Chondrocyte (in vitro differentiated cells): ENCODE measurements at regions not wholly inside any gene's neighbourhood (a gene's known extent, or its start where the extent isn't known, plus 50 kb on each side); places are given as distances from the start of the nearest gene placed in this dataset.
"Not testable (repeated sequence)": the region's sequence is repeated elsewhere in the genome, so short reads cannot be mapped to it uniquely, and the experiment has no call there.

ENCODE experiments used
- DNase-seq: peaks from one replicate; pipeline ENCODE4 v3.0.0; 2021; ENCODE audit warnings: mixed read lengths, low spot score
- H3K27ac Mint-ChIP-seq: one replicate; pipeline ENCODE4 v1.8.0; 2021; ENCODE audit warnings: mild to moderate bottlenecking, moderate library complexity, mixed read lengths; ENCODE audit not compliant: unreplicated experiment
- H3K27me3 Mint-ChIP-seq: 2 replicates; pipeline ENCODE4 v1.8.0; 2021; ENCODE audit warnings: low read depth, mixed read lengths
- H3K36me3 Mint-ChIP-seq: 2 replicates; pipeline ENCODE4 v1.8.0; 2021; ENCODE audit warnings: low read depth, mixed read lengths
- H3K4me1 Mint-ChIP-seq: 2 replicates; pipeline ENCODE4 v1.8.0; 2021; ENCODE audit warnings: low read depth, mild to moderate bottlenecking, mixed read lengths
- H3K4me3 Mint-ChIP-seq: one replicate; pipeline ENCODE4 v1.8.0; 2021; ENCODE audit warnings: mild to moderate bottlenecking, moderate library complexity, mixed read lengths; ENCODE audit not compliant: unreplicated experiment
- H3K9me3 Mint-ChIP-seq: 2 replicates; pipeline ENCODE4 v1.8.0; 2021; ENCODE audit warnings: low read depth, mixed read lengths
- CTCF ChIP-seq: fragments of 200-600 bp; sonication (generic); IDR thresholded peaks from 2 replicates; pipeline ENCODE4 v1.5.0; 2021; ENCODE audit warnings: antibody characterized with exemption, mild to moderate bottlenecking, moderate library complexity

- Mint-ChIP-seq H3K4me1 (no peaks in the 10 kb centered on the region), H3K27ac (no peak overlapping the region), H3K9me3 (peaks cover 6% of the 10 kb centered on the region), H3K4me3 (no peak overlapping the region), H3K36me3 (no peaks in the 10 kb centered on the region), H3K27me3 (peaks cover 2% of the 10 kb centered on the region)
- TF ChIP-seq CTCF, result no peak
- DNase-seq, result no peak
Observed at GRCh38 chr3:165658027-165658426, 179.2 kb downstream of the BCHE start.

DNA sequence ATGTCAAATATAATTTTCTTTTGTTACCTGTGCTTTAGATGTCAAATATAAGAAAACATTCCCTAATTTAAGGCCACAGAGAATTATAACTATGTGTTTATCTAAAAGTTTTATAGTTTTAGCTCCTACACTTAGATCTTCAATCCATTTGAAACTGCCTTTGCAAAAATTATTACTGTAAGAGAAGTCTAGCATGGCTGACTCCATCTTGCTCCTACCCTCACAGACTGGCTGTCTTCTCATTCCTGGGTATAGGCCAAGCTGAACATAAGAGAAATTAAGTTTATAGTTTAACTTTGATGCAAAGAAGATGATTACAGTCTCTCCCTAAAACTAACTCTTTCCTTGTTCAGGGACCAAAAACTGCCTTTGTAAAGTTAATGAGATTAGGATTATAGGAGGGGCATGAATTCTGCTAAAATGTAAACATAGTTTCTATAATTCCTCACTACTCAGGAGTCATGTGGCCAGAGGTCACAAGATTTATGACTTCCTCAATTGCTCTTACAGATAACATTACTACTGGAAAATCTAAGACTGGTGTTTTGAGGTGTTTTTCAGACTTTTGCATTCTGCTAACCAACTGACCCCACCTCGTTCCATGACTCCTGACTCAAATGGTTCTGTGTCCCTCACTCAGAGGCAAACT, 184.0 kb downstream of the BCHE start:
- Mint-ChIP-seq H3K4me3 (no peak overlapping the region), H3K27ac (no peak overlapping the region)

DNA sequence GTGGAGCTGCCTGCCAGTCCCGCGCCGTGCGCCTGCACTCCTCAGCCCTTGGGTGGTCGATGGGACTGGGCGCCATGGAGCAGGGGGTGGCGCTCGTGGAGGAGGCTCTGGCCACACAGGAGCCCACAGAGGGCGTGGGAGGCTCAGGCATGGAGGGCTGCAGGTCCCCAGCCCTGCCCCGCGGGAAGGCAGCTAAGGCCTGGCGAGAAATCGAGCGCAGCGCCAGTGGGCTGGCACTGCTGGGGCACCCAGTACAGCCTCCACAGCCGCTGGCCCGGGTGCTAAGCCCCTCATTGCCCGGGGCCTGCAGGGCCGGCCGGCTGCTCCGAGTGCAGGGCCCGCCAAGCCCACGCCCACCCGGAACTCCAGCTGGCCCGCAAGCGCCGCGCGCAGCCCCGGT, 187.9 kb downstream of the BCHE start:
- H3K9me3 Mint-ChIP-seq, H3K4me3 Mint-ChIP-seq, H3K27ac Mint-ChIP-seq, DNase-seq, H3K36me3 Mint-ChIP-seq, H3K27me3 Mint-ChIP-seq, H3K4me1 Mint-ChIP-seq: not testable (repeated sequence)

More for the DNA sequence above, 184.0 kb downstream of the BCHE start:
- Mint-ChIP-seq H3K36me3 (no peaks in the 10 kb centered on the region), H3K4me1 (no peaks in the 10 kb centered on the region), H3K9me3 (peaks cover 6% of the 10 kb centered on the region), H3K27me3 (no peaks in the 10 kb centered on the region)
- no peak for TF ChIP-seq CTCF
- no peak for DNase-seq

DNA sequence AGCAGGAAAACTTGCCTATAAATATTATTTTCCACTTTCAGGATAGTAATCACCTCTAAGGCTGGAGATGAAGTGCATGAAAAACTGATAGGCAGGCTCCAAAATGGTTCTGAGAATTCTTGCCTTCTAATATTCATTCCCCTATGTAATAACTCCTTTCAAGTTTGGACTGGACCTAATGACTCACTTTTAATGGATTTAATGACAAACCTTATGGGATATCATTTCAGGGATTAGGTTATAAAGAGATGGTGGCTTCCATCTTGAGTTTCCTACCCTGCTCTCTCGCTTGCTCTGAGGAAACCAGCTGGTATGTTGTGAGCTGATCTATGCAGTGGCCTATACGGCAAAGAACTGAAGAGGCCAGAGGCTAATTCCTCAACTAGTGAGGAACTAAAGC, 192.0 kb downstream of the BCHE start:
- H3K27ac Mint-ChIP-seq, result no peak overlapping the region
- no peak for DNase-seq
- no peak overlapping the region for H3K4me3 Mint-ChIP-seq
- peaks cover 8% of the 10 kb centered on the region for H3K9me3 Mint-ChIP-seq
- no peaks in the 10 kb centered on the region for H3K27me3 Mint-ChIP-seq
- no peaks in the 10 kb centered on the region for H3K36me3 Mint-ChIP-seq
- H3K4me1 Mint-ChIP-seq, result peaks cover 25% of the 10 kb centered on the region
- TF ChIP-seq CTCF, result no peak

DNA sequence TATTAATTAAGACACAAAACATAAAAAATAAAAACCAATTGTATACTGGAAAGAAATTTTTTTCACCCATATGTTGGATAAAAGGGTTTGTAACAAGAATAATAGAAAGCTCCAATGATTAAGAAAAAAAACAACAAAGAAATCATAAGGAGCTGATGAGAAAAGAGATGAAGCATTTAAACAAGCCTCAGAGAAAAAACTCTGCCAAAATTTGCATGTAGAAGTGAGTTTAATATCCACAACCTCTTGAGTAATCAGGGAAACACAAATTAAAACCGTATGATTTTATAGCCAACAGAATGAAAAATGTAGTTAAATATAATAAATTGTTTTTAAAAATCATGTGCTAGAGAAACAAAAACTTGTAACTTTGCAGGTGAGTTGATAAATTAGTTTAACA, 192.9 kb downstream of the BCHE start:
- peaks cover 8% of the 10 kb centered on the region for H3K9me3 Mint-ChIP-seq
- no peaks in the 10 kb centered on the region for H3K27me3 Mint-ChIP-seq
- no peak overlapping the region for H3K27ac Mint-ChIP-seq
- peaks cover 25% of the 10 kb centered on the region for H3K4me1 Mint-ChIP-seq
- no peaks in the 10 kb centered on the region for H3K36me3 Mint-ChIP-seq
- TF ChIP-seq CTCF, result no peak
- DNase-seq, result no peak
- no peak overlapping the region for H3K4me3 Mint-ChIP-seq

GRCh38 chr3:165643425-165643824, 193.8 kb downstream of the BCHE start:
- H3K27ac Mint-ChIP-seq, result peak overlapping the region; percentile 96
- no peak overlapping the region for H3K4me3 Mint-ChIP-seq
- H3K27me3 Mint-ChIP-seq, result no peaks in the 10 kb centered on the region
- TF ChIP-seq CTCF, result no peak
- no peak for DNase-seq
- peaks cover 8% of the 10 kb centered on the region for H3K9me3 Mint-ChIP-seq
- peaks cover 25% of the 10 kb centered on the region for H3K4me1 Mint-ChIP-seq
- no peaks in the 10 kb centered on the region for H3K36me3 Mint-ChIP-seq
